ENCODE measurements at regions not wholly inside any gene's neighbourhood (a gene's known extent, or its start where the extent isn't known, plus 50 kb on each side); places are given as distances from the start of the nearest gene placed in this dataset.

- TF ChIP-seq, protein P1, sequence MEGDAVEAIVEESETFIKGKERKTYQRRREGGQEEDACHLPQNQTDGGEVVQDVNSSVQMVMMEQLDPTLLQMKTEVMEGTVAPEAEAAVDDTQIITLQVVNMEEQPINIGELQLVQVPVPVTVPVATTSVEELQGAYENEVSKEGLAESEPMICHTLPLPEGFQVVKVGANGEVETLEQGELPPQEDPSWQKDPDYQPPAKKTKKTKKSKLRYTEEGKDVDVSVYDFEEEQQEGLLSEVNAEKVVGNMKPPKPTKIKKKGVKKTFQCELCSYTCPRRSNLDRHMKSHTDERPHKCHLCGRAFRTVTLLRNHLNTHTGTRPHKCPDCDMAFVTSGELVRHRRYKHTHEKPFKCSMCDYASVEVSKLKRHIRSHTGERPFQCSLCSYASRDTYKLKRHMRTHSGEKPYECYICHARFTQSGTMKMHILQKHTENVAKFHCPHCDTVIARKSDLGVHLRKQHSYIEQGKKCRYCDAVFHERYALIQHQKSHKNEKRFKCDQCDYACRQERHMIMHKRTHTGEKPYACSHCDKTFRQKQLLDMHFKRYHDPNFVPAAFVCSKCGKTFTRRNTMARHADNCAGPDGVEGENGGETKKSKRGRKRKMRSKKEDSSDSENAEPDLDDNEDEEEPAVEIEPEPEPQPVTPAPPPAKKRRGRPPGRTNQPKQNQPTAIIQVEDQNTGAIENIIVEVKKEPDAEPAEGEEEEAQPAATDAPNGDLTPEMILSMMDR (IDR thresholded peaks at IDR 0.05) = no peak
- no peak for TF ChIP-seq POLR2A (IDR thresholded peaks at IDR 0.05)
- H3K9me3 ChIP-seq = no peaks in the 10 kb centered on the region
- intact Hi-C loops (cut with DNase I) = no loop called here
- DNase-seq = no peak
- H3K4me1 ChIP-seq = no peaks in the 10 kb centered on the region
- no peak overlapping the region for H3K4me3 ChIP-seq (replicated peaks in 1 of 3)
- H3K36me3 ChIP-seq = no peaks in the 10 kb centered on the region
- no peak overlapping the region for H3K27ac ChIP-seq
- no peaks in the 10 kb centered on the region for H3K27me3 ChIP-seq
Measured at GRCh38 chr4:180923486-180923885, 1319.7 kb upstream of the TENM3 start.

- intact Hi-C loops (cut with DNase I) = no loop called here
- Histone ChIP-seq H3K4me3 (replicated peaks in 1 of 3) (no peak overlapping the region), H3K27me3 (no peaks in the 10 kb centered on the region), H3K36me3 (no peaks in the 10 kb centered on the region), H3K9me3 (no peaks in the 10 kb centered on the region), H3K27ac (no peak overlapping the region), H3K4me1 (no peaks in the 10 kb centered on the region)
- 82 to 86% methylated on average over 3 of the region's 3 CpGs for WGBS, 2 donors
- TF ChIP-seq, protein P1 (IDR thresholded peaks at IDR 0.05) = no peak
- no peak for TF ChIP-seq POLR2A (IDR thresholded peaks at IDR 0.05)
- DNase-seq = no peak
Measured at GRCh38 chr4:180925805-180926204, 1317.4 kb upstream of the TENM3 start.

DNA sequence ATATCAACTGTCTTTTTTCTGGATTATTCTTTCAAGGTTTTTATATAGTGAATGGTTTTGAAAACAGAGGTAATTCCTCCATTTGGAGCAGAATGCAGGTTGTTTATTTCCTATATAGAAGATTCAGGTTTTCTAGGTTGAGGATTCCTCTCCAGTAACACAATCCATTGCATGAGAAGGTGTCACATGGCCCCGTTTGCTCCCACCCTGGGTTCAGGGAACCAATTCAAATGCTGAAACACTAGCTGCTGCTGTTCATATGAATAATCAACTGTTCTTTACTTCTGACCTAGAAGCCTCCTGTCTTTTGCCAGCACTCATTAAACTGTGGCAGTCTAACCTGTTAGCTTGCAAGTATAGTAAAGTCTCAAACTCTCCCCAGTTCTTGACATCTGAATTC, 1316.9 kb upstream of the TENM3 start:
- TF ChIP-seq POLR2A (IDR thresholded peaks at IDR 0.05) = no peak
- TF ChIP-seq, protein P1 (IDR thresholded peaks at IDR 0.05) = no peak
- 28 to 42% methylated on average over 1 of the region's 1 CpG for WGBS, 2 donors
- intact Hi-C loops (cut with DNase I) = no loop called here
- H3K4me3 ChIP-seq (replicated peaks in 1 of 3) = no peak overlapping the region
- H3K9me3 ChIP-seq = no peaks in the 10 kb centered on the region
- DNase-seq = no peak
- H3K4me1 ChIP-seq = no peaks in the 10 kb centered on the region
- no peaks in the 10 kb centered on the region for H3K27me3 ChIP-seq
- no peaks in the 10 kb centered on the region for H3K36me3 ChIP-seq
- H3K27ac ChIP-seq = no peak overlapping the region

DNA sequence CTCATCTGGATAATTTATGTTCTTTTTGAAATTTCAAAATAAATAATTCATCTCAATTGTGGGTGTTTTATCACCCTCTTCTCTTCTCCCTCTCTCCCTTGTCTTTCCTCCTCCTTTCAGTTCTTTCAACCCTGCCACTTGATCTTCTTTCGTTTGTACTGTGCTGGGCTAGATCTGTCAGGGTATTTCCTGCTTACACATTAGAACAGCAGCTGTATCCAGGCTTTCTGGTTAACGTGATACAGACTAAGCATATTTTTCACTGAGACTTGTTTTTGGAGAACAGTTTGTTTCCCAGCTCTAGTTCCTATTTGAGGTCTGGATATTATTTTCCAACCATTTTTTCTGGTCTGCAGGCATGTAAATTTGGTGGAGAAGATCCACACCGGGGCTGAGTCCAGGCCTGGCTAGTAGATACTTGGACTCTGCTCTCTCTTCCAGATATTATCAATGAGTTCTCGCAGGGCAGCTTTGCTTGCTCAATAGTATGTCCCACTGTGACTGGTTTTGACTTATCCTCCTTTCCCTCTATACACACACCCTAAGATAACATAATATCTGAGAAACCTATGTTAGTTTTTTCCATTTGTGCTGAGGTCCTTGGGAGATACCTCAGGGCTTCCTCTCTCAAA, 1310.7 kb upstream of the TENM3 start:
- H3K36me3 ChIP-seq = no peaks in the 10 kb centered on the region
- no peak overlapping the region for H3K27ac ChIP-seq
- H3K27me3 ChIP-seq = no peaks in the 10 kb centered on the region
- no peak overlapping the region for H3K4me3 ChIP-seq (replicated peaks in 1 of 3)
- H3K9me3 ChIP-seq = no peaks in the 10 kb centered on the region
- H3K4me1 ChIP-seq = no peaks in the 10 kb centered on the region
- no peak for TF ChIP-seq POLR2A (IDR thresholded peaks at IDR 0.05)
- TF ChIP-seq, protein P1 (IDR thresholded peaks at IDR 0.05) = no peak
- 38 to 54% methylated on average over 4 of the region's 4 CpGs for WGBS, 2 donors
- intact Hi-C loops (cut with DNase I) = no loop called here
- DNase-seq = no peak

- no peaks in the 10 kb centered on the region for H3K27me3 ChIP-seq
- intact Hi-C loops (cut with DNase I) = no loop called here
- WGBS, 2 donors = 52 to 66% methylated on average over 3 of the region's 3 CpGs
- no peak overlapping the region for H3K4me3 ChIP-seq (replicated peaks in 1 of 3)
- no peak for DNase-seq
- H3K27ac ChIP-seq = no peak overlapping the region
- TF ChIP-seq POLR2A (IDR thresholded peaks at IDR 0.05) = no peak
- TF ChIP-seq, protein P1 (IDR thresholded peaks at IDR 0.05) = no peak
- no peaks in the 10 kb centered on the region for H3K36me3 ChIP-seq
- H3K9me3 ChIP-seq = no peaks in the 10 kb centered on the region
- H3K4me1 ChIP-seq = no peaks in the 10 kb centered on the region
Measured at GRCh38 chr4:180937083-180937482, 1306.1 kb upstream of the TENM3 start.
